H9 (cell line): ENCODE measurements at regions not wholly inside any gene's neighbourhood (a gene's known extent, or its start where the extent isn't known, plus 50 kb on each side); places are given as distances from the start of the nearest gene placed in this dataset.

ENCODE experiments used
- DNase-seq: peaks from one replicate; pipeline ENCODE4 v3.0.0-alpha.2; 2017
- H2AFZ ChIP-seq: one replicate; pipeline ENCODE4 v1.6.1; 2013; ENCODE audit warnings: mild to moderate bottlenecking, low read length, control low read depth, moderate library complexity
- H2AK5ac ChIP-seq: 2 replicates; pipeline ENCODE4 v1.6.1; 2013; ENCODE audit warnings: low read length, control low read depth, mixed read lengths; ENCODE audit not compliant: insufficient read length
- H2BK120ac ChIP-seq: one replicate; pipeline ENCODE4 v1.6.1; 2013; ENCODE audit warnings: low read depth, mild to moderate bottlenecking, low read length, control low read depth, inconsistent platforms; ENCODE audit not compliant: poor library complexity, severe bottlenecking
- H2BK12ac ChIP-seq: 2 replicates; pipeline ENCODE4 v1.6.1; 2013; ENCODE audit warnings: low read length, control low read depth, mixed read lengths, low read depth; ENCODE audit not compliant: insufficient read length
- H2BK15ac ChIP-seq: 2 replicates; pipeline ENCODE4 v1.6.1; 2013; ENCODE audit warnings: low read depth, low read length, control low read depth
- H2BK20ac ChIP-seq: one replicate; pipeline ENCODE4 v1.6.1; 2013; ENCODE audit warnings: low read depth, mild to moderate bottlenecking, low read length, control low read depth, inconsistent platforms; ENCODE audit not compliant: poor library complexity, severe bottlenecking
- H2BK5ac ChIP-seq: 2 replicates; pipeline ENCODE4 v1.6.1; 2013; ENCODE audit warnings: low read length, control low read depth, mixed read lengths; ENCODE audit not compliant: insufficient read length
- H3K14ac ChIP-seq: 2 replicates; pipeline ENCODE4 v1.6.1; 2013; ENCODE audit warnings: low read length, control low read depth; ENCODE audit not compliant: insufficient read depth
- H3K18ac ChIP-seq: 2 replicates; pipeline ENCODE4 v1.6.1; 2013; ENCODE audit warnings: low read depth, mild to moderate bottlenecking, mixed read lengths, low read length, control low read depth; ENCODE audit not compliant: insufficient read length
- H3K23ac ChIP-seq: 2 replicates; pipeline ENCODE4 v1.6.1; 2013; ENCODE audit warnings: low read length, control low read depth, mixed read lengths, low read depth; ENCODE audit not compliant: insufficient read length
- H3K23me2 ChIP-seq: 2 replicates; pipeline ENCODE4 v1.6.1; 2013; ENCODE audit warnings: low read depth, mild to moderate bottlenecking, mixed read lengths, low read length, control low read depth; ENCODE audit not compliant: insufficient read length, poor library complexity, severe bottlenecking
- H3K27ac ChIP-seq: 2 replicates; pipeline ENCODE4 v1.5.1; 2013; ENCODE audit warnings: low read length, control low read depth, mixed read lengths, low read depth; ENCODE audit not compliant: insufficient read length
- H3K27me3 ChIP-seq: 2 replicates; pipeline ENCODE4 v1.6.1; 2013; ENCODE audit warnings: low read length, control low read depth, inconsistent platforms; ENCODE audit not compliant: insufficient read depth
- H3K4ac ChIP-seq: 2 replicates; pipeline ENCODE4 v1.6.1; 2013; ENCODE audit warnings: low read depth, mild to moderate bottlenecking, control low read depth, inconsistent platforms, low read length, moderate library complexity
- H3K4me1 ChIP-seq: 2 replicates; pipeline ENCODE4 v1.6.1; 2013; ENCODE audit warnings: low read length, control low read depth, inconsistent platforms; ENCODE audit not compliant: insufficient read depth
- H3K4me2 ChIP-seq: 2 replicates; pipeline ENCODE4 v1.6.1; 2013; ENCODE audit warnings: low read length, control low read depth, mixed read lengths; ENCODE audit not compliant: insufficient read length, insufficient read depth
- H3K56ac ChIP-seq: 2 replicates; pipeline ENCODE4 v1.6.1; 2013; ENCODE audit warnings: low read depth, mild to moderate bottlenecking, mixed read lengths, low read length, control low read depth; ENCODE audit not compliant: insufficient read length
- H3K79me1 ChIP-seq: 2 replicates; pipeline ENCODE4 v1.6.1; 2013; ENCODE audit warnings: low read depth, mild to moderate bottlenecking, moderate library complexity, low read length, control low read depth, inconsistent platforms; ENCODE audit not compliant: insufficient read depth, poor library complexity, severe bottlenecking
- H3K79me2 ChIP-seq: 2 replicates; pipeline ENCODE4 v1.6.1; 2013; ENCODE audit warnings: low read length, control low read depth, inconsistent platforms; ENCODE audit not compliant: insufficient read depth
- H3K9ac ChIP-seq: 2 replicates; pipeline ENCODE4 v1.6.1; 2013; ENCODE audit warnings: low read length, control low read depth, mixed read lengths; ENCODE audit not compliant: insufficient read length; ENCODE audit errors: extremely low read depth
- H3K9me3 ChIP-seq: one replicate; pipeline ENCODE4 v1.6.1; 2013; ENCODE audit warnings: low read depth, low read length, inconsistent platforms; ENCODE audit not compliant: control insufficient read depth
- H3T11ph ChIP-seq: one replicate; pipeline ENCODE4 v1.6.1; 2013; ENCODE audit warnings: mild to moderate bottlenecking, low read length, control low read depth, inconsistent platforms
- H4K20me1 ChIP-seq: one replicate; pipeline ENCODE4 v1.6.1; 2013; ENCODE audit not compliant: control insufficient read depth, insufficient read length, insufficient read depth
- H4K5ac ChIP-seq: 2 replicates; pipeline ENCODE4 v1.6.1; 2013; ENCODE audit warnings: low read depth, mild to moderate bottlenecking, mixed read lengths, low read length, control low read depth; ENCODE audit not compliant: insufficient read length
- H4K8ac ChIP-seq: replicated peaks from 2 replicates; pipeline ENCODE4 v1.6.1; 2013; ENCODE audit warnings: low read length, control low read depth, mixed read lengths, low read depth; ENCODE audit not compliant: insufficient read length
- H4K91ac ChIP-seq: 2 replicates; pipeline ENCODE4 v1.6.1; 2013; ENCODE audit warnings: low read depth, mild to moderate bottlenecking, moderate library complexity, mixed read lengths, low read length, control low read depth; ENCODE audit not compliant: insufficient read length
- H3K27ac Mint-ChIP-seq, 3 experiments: 2 replicates in 2 of 3; 3 replicates in 1 of 3; pipeline ENCODE4 v1.8.0; 2020 to 2021; ENCODE audit warnings: mixed read lengths in 3 of 3, mild to moderate bottlenecking in 1 of 3, moderate library complexity in 1 of 3
- H3K27me3 Mint-ChIP-seq: 2 replicates; pipeline ENCODE4 v1.8.0; 2021; ENCODE audit warnings: low read depth, mild to moderate bottlenecking, moderate library complexity, mixed read lengths
- H3K36me3 Mint-ChIP-seq, 3 experiments: 2 replicates in 2 of 3; 3 replicates in 1 of 3; pipeline ENCODE4 v1.8.0; 2020 to 2021; ENCODE audit warnings: low read depth in 3 of 3, mixed read lengths in 3 of 3; ENCODE audit not compliant: insufficient read depth in 1 of 3
- H3K4me1 Mint-ChIP-seq, 2 experiments: 2 replicates each; pipeline ENCODE4 v1.8.0; 2020; ENCODE audit warnings: mixed read lengths in 2 of 2
- H3K4me3 Mint-ChIP-seq, 2 experiments: 2 replicates in 1 of 2; 3 replicates in 1 of 2; pipeline ENCODE4 v1.8.0; 2020 to 2021; ENCODE audit warnings: mild to moderate bottlenecking in 2 of 2, mixed read lengths in 2 of 2, moderate library complexity in 1 of 2
- H3K9me3 Mint-ChIP-seq, 2 experiments: 2 replicates in 1 of 2; 3 replicates in 1 of 2; pipeline ENCODE4 v1.8.0; 2020; ENCODE audit warnings: mild to moderate bottlenecking in 2 of 2, mixed read lengths in 2 of 2, moderate library complexity in 1 of 2
- CTCF ChIP-seq: fragments of 200-600 bp; sonication (generic); conservative IDR thresholded peaks from 3 replicates; pipeline ENCODE4 v1.8.0; 2021; ENCODE audit warnings: antibody characterized with exemption, mild to moderate bottlenecking
- whole genome bisulfite sequencing: extraction: QIAGEN DNeasy Blood & Tissue Kit; methylation state at CpG from one replicate; pipeline ENCODE4 v1.1.7; 2013; ENCODE audit warnings: missing lambda C conversion rate, low lambda C conversion rate, mixed read lengths; ENCODE audit not compliant: insufficient read length; ENCODE audit errors: extremely low coverage; 5-methylcytosine and 5-hydroxymethylcytosine counted together

DNA sequence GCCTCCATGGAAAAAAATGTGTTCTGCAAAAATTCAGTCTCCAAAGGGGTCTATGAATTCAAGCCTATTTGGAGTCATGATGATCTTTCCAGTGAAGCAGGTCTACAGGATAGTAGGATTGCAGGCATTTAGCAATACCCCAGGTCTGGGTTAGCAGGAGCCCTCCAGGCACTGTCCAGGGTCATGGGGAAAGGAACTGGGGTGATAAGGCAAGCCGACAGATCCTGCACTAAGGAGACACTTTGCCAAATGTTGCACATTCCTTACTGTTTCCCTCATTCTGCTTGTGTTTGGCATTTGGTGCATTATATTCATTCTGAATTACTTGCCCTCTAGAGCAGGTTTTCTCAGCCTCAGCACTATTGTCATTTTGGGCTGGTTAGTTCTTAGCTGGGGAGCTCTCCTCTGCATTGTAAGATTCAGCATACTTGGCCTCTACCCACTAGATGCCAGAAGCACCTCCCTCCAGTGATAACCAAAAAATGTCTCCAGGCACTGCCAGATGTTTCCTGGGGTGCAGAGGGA is 333.3 kb upstream of the PLXNA2 start:
- no CpG with 5 or more reads among the region's 1 CpG for WGBS
- H2BK20ac ChIP-seq, result no peak overlapping the region
- no peaks in the 10 kb centered on the region for H3K79me1 ChIP-seq
- no peak overlapping the region for H2BK120ac ChIP-seq
- no peak overlapping the region for H3K23ac ChIP-seq
- no peak overlapping the region for H3K27ac Mint-ChIP-seq
- H3K4me2 ChIP-seq, result no peak overlapping the region
- H3K27me3 ChIP-seq, result no peaks in the 10 kb centered on the region
- H3K36me3 Mint-ChIP-seq, result no peaks in the 10 kb centered on the region; a peak in 1 of 7 replicates
- H2BK15ac ChIP-seq, result no peak overlapping the region
- no peak overlapping the region for H3K18ac ChIP-seq
- H3K4me1 Mint-ChIP-seq, result peaks cover 0 to 1% of the 10 kb centered on the region in 2 experiments; a peak in 2 of 4 replicates
- no peak overlapping the region for H3K14ac ChIP-seq
- H3T11ph ChIP-seq, result no peak overlapping the region
- H3K4me1 ChIP-seq, result no peaks in the 10 kb centered on the region
- H2BK5ac ChIP-seq, result no peak overlapping the region
- no peak overlapping the region for H3K9ac ChIP-seq
- no peak overlapping the region for H4K8ac ChIP-seq
- no peaks in the 10 kb centered on the region for H3K79me2 ChIP-seq
- no peaks in the 10 kb centered on the region for H3K9me3 Mint-ChIP-seq
- no peak overlapping the region for H4K91ac ChIP-seq
- H3K23me2 ChIP-seq, result no peaks in the 10 kb centered on the region
- H2AK5ac ChIP-seq, result no peak overlapping the region
- no peak overlapping the region for H3K4ac ChIP-seq
- H4K5ac ChIP-seq, result no peak overlapping the region
- H2BK12ac ChIP-seq, result no peak overlapping the region
- H3K27ac ChIP-seq, result no peak overlapping the region
- no peak overlapping the region for H3K4me3 Mint-ChIP-seq
- no peak overlapping the region for H2AFZ ChIP-seq
- DNase-seq, result no peak
- no peaks in the 10 kb centered on the region for H3K9me3 ChIP-seq
- no peak for TF ChIP-seq CTCF
- no peaks in the 10 kb centered on the region for H4K20me1 ChIP-seq
- no peak overlapping the region for H3K56ac ChIP-seq
- no peaks in the 10 kb centered on the region; the same call in 1 of the 2 replicates for H3K27me3 Mint-ChIP-seq
